Neural cell (in vitro differentiated cells): ENCODE measurements at regions not wholly inside any gene's neighbourhood (a gene's known extent, or its start where the extent isn't known, plus 50 kb on each side); places are given as distances from the start of the nearest gene placed in this dataset.

Experiments
- H2AFZ ChIP-seq: fragments of 200-600, 300-800 bp; sonication (generic), shearing (Covaris generic); 2 replicates; pipeline ENCODE4 v1.6.0; 2014; ENCODE audit warnings: low read depth, mild to moderate bottlenecking, antibody characterized with exemption, low read length, moderate library complexity
- H3F3A ChIP-seq: fragments of 200-600 bp; shearing (Covaris generic); 2 replicates; pipeline ENCODE4 v1.6.1; 2016; ENCODE audit warnings: mild to moderate bottlenecking, moderate library complexity, mixed read lengths, antibody characterized with exemption, low read length; ENCODE audit not compliant: insufficient read depth, poor library complexity, severe bottlenecking
- H3K27ac ChIP-seq: fragments of 200-600, 300-800 bp; sonication (generic), shearing (Covaris generic); 2 replicates; pipeline ENCODE4 v1.5.1; 2014; ENCODE audit warnings: mild to moderate bottlenecking, low read length, moderate library complexity
- H3K27me3 ChIP-seq: fragments of 300-800, 200-600 bp; sonication (generic), shearing (Covaris generic); 2 replicates; pipeline ENCODE4 v1.6.0; 2014; ENCODE audit warnings: mild to moderate bottlenecking, low read depth, low read length, moderate library complexity; ENCODE audit not compliant: insufficient read depth
- H3K36me3 ChIP-seq: fragments of 300-800, 200-600 bp; sonication (generic), shearing (Covaris generic); 2 replicates; pipeline ENCODE4 v1.5.1; 2014; ENCODE audit warnings: mild to moderate bottlenecking, antibody characterized with exemption, low read length, moderate library complexity; ENCODE audit not compliant: insufficient read depth
- H3K4me2 ChIP-seq: fragments of 300-800, 200-600 bp; sonication (generic), shearing (Covaris generic); 2 replicates; pipeline ENCODE4 v1.6.0; 2014; ENCODE audit warnings: mild to moderate bottlenecking, low read length
- H3K4me3 ChIP-seq: fragments of 300-800, 200-600 bp; sonication (generic), shearing (Covaris generic); 2 replicates; pipeline ENCODE4 v1.5.1; 2014; ENCODE audit warnings: mild to moderate bottlenecking, low read length, moderate library complexity
- H3K79me2 ChIP-seq: fragments of 200-600 bp; shearing (Covaris generic); replicated peaks from 2 replicates; pipeline ENCODE4 v1.6.0; 2014; ENCODE audit warnings: mild to moderate bottlenecking, low read length, moderate library complexity; ENCODE audit not compliant: insufficient read depth
- H3K9ac ChIP-seq: fragments of 300-800, 200-600 bp; sonication (generic), shearing (Covaris generic); 2 replicates; pipeline ENCODE4 v1.6.1; 2016; ENCODE audit warnings: mild to moderate bottlenecking, low read length, mixed read lengths
- H3K9me2 ChIP-seq: fragments of 200-600 bp; shearing (Covaris generic); 2 replicates; pipeline ENCODE4 v1.6.1; 2016; ENCODE audit warnings: mild to moderate bottlenecking, low read length, mixed read lengths; ENCODE audit not compliant: insufficient read depth
- H3K9me3 ChIP-seq: fragments of 200-600, 300-800 bp; sonication (generic), shearing (Covaris generic); 2 replicates; pipeline ENCODE4 v1.6.1; 2016; ENCODE audit warnings: mild to moderate bottlenecking, mixed run types, low read length, moderate library complexity, mixed read lengths
- H4K20me1 ChIP-seq: fragments of 200-600 bp; shearing (Covaris generic); 2 replicates; pipeline ENCODE4 v1.6.1; 2016; ENCODE audit warnings: mild to moderate bottlenecking, mixed run types; ENCODE audit not compliant: insufficient read depth
- CTCF ChIP-seq: fragments of 450-650 bp; IDR thresholded peaks from 2 replicates; pipeline ENCODE4 v1.5.1; 2014; ENCODE audit warnings: antibody characterized with exemption, mild to moderate bottlenecking, moderate library complexity; ENCODE audit not compliant: poor library complexity, severe bottlenecking
- EP300 ChIP-seq: fragments of 450-650 bp; conservative IDR thresholded peaks from 2 replicates; pipeline ENCODE4 v1.6.1; 2014; ENCODE audit warnings: antibody characterized with exemption, mild to moderate bottlenecking, moderate library complexity; ENCODE audit not compliant: poor library complexity, severe bottlenecking
- EZH2 ChIP-seq: fragments of 200-600, 300-800 bp; shearing (Covaris generic), sonication (generic); IDR thresholded peaks from 2 replicates; pipeline ENCODE4 v1.6.1; 2014; ENCODE audit warnings: antibody characterized with exemption, low read length, borderline replicate concordance, mild to moderate bottlenecking; ENCODE audit not compliant: insufficient read depth, poor library complexity, severe bottlenecking
- MXI1 ChIP-seq: fragments of 450-650 bp; conservative IDR thresholded peaks from 2 replicates; pipeline ENCODE4 v1.6.1; 2014; ENCODE audit warnings: antibody characterized with exemption, mild to moderate bottlenecking; ENCODE audit not compliant: poor library complexity, severe bottlenecking
- POLR2AphosphoS5 ChIP-seq: IDR thresholded peaks from 2 replicates; pipeline ENCODE4 v1.6.1; 2012
- RAD21 ChIP-seq: fragments of 450-650 bp; conservative IDR thresholded peaks from 2 replicates; pipeline ENCODE4 v1.6.1; 2014; ENCODE audit warnings: antibody characterized with exemption, mild to moderate bottlenecking, moderate library complexity
- REST ChIP-seq: IDR thresholded peaks from 2 replicates; pipeline ENCODE4 v1.6.1; 2012; ENCODE audit warnings: borderline replicate concordance
- SMC3 ChIP-seq: fragments of 450-650 bp; conservative IDR thresholded peaks from 2 replicates; pipeline ENCODE4 v1.6.1; 2014; ENCODE audit warnings: antibody characterized with exemption, mild to moderate bottlenecking, moderate library complexity; ENCODE audit not compliant: poor library complexity
- TAF1 ChIP-seq: IDR thresholded peaks from 2 replicates; pipeline ENCODE4 v1.6.1; 2012; ENCODE audit warnings: low read depth

- Histone ChIP-seq H3K79me2 (no peaks in the 10 kb centered on the region), H3K4me3 (no peak overlapping the region), H3K4me2 (no peak overlapping the region), H2AFZ (no peak overlapping the region), H3K27me3 (no peaks in the 10 kb centered on the region), H3K9ac (peak overlapping the region; percentile 4), H4K20me1 (no peaks in the 10 kb centered on the region), H3K27ac (peak overlapping the region; percentile 26), H3K36me3 (no peaks in the 10 kb centered on the region), H3K9me3 (no peaks in the 10 kb centered on the region), H3F3A (no peaks in the 10 kb centered on the region), H3K9me2 (no peaks in the 10 kb centered on the region)
- no peak for TF ChIP-seq RAD21
- no peak for TF ChIP-seq EZH2
- peak; percentile 82 for TF ChIP-seq EP300
- TF ChIP-seq REST, result peak; percentile 63
- TF ChIP-seq POLR2AphosphoS5, result peak; percentile 25
These were observed 115.2 kb downstream of the DISP1 start for GRCh38 chr1:222930070-222930469.

GRCh38 chr1:222931023-222931422 lies 116.2 kb downstream of the DISP1 start:
- no peak overlapping the region for H2AFZ ChIP-seq
- H3K4me2 ChIP-seq, result no peak overlapping the region
- no peak overlapping the region for H3K27ac ChIP-seq
- H3K9ac ChIP-seq, result no peak overlapping the region
- no peaks in the 10 kb centered on the region for H4K20me1 ChIP-seq
- H3K36me3 ChIP-seq, result no peaks in the 10 kb centered on the region
- TF ChIP-seq CTCF, result no peak
- TF ChIP-seq RAD21, result no peak
- no peak for TF ChIP-seq TAF1
- TF ChIP-seq EP300, result no peak
- TF ChIP-seq SMC3, result no peak
- no peak for TF ChIP-seq POLR2AphosphoS5
- no peak for TF ChIP-seq REST
- no peak for TF ChIP-seq MXI1
- TF ChIP-seq EZH2, result no peak
- H3K4me3 ChIP-seq, result no peak overlapping the region
- H3K9me3 ChIP-seq, result no peaks in the 10 kb centered on the region
- H3K27me3 ChIP-seq, result no peaks in the 10 kb centered on the region
- no peaks in the 10 kb centered on the region for H3K9me2 ChIP-seq
- H3K79me2 ChIP-seq, result no peaks in the 10 kb centered on the region
- H3F3A ChIP-seq, result no peaks in the 10 kb centered on the region
